ENCODE measurements at regions not wholly inside any gene's neighbourhood (a gene's known extent, or its start where the extent isn't known, plus 50 kb on each side); places are given as distances from the start of the nearest gene placed in this dataset.

GRCh38 chr10:44589944-44590449, 205.1 kb upstream of the CXCL12 start:
- TF ChIP-seq ZNF274 (IDR thresholded peaks at IDR 0.05; ENCODE audit: low read depth, low read length) (no peak), YY1 (IDR thresholded peaks at IDR 0.05; ENCODE audit: insufficient read depth, insufficient read length) (no peak)
